ENCODE measurements at regions not wholly inside any gene's neighbourhood (a gene's known extent, or its start where the extent isn't known, plus 50 kb on each side); places are given as distances from the start of the nearest gene placed in this dataset.

GRCh38 chr7:50185208-50185607 lies 92.2 kb upstream of the ZPBP start:
- Histone ChIP-seq H4K8ac (ENCODE audit: low read depth in 2 of 2, low read length in 2 of 2) (no peak overlapping the region), H3K14ac (replicated peaks; ENCODE audit: low read depth, low read length) (no peak overlapping the region), H2AK5ac (ENCODE audit: low read depth, low read length) (no peak overlapping the region), H2BK120ac (ENCODE audit: low read depth, low read length) (no peak overlapping the region), H3K18ac (ENCODE audit: low read depth, low read length) (no peak overlapping the region), H2BK15ac (ENCODE audit: low read depth, low read length) (no peak overlapping the region), H3K4ac (ENCODE audit: low read depth, low read length) (no peak overlapping the region), H3K23ac (ENCODE audit: low read depth, low read length) (no peak overlapping the region), H3K9me3 (ENCODE audit: control insufficient read depth, insufficient read depth, low read length) (peaks cover 3% of the 10 kb centered on the region), H4K5ac (ENCODE audit: low read depth, low read length) (no peak overlapping the region), H3K9me1 (ENCODE audit: insufficient read depth, low read length) (no peaks in the 10 kb centered on the region), H4K20me1 (ENCODE audit: insufficient read depth, low read length) (no peaks in the 10 kb centered on the region), H3K36me3 (ENCODE audit: control insufficient read depth, insufficient read depth, low read length) (no peaks in the 10 kb centered on the region), H2BK20ac (ENCODE audit: low read depth, low read length) (no peak overlapping the region), H2AK9ac (replicated peaks; ENCODE audit: low read depth, low read length, poor library complexity) (no peak overlapping the region), H3K4me2 (ENCODE audit: low read depth, low read length) (no peak overlapping the region), H3K9ac (ENCODE audit: low read depth, low read length) (no peak overlapping the region), H3K27me3 (ENCODE audit: control insufficient read depth, insufficient read depth, low read length) (no peaks in the 10 kb centered on the region), H3K4me3 (ENCODE audit: insufficient read depth, low read depth, low read length) (no peak overlapping the region), H3K79me1 (ENCODE audit: low read depth in 1 of 2, low read length in 2 of 2) (no peaks in the 10 kb centered on the region), H4K91ac (ENCODE audit: insufficient read depth, low read depth, low read length) (no peak overlapping the region), H3K27ac (ENCODE audit: insufficient read depth, low read length) (no peak overlapping the region), H3K4me1 (ENCODE audit: control insufficient read depth, insufficient read depth, low read length) (no peaks in the 10 kb centered on the region), H2BK5ac (ENCODE audit: low read depth, low read length, poor library complexity, severe bottlenecking) (no peak overlapping the region), H3K56ac (ENCODE audit: extremely low read depth, insufficient read depth, low read length) (no peak overlapping the region), H2AFZ (replicated peaks; ENCODE audit: low read length, poor library complexity) (no peak overlapping the region)
- TF ChIP-seq CHD1 (IDR thresholded peaks at IDR 0.05; ENCODE audit: low read depth, low read length) = no peak
- no peak for TF ChIP-seq MXI1 (IDR thresholded peaks at IDR 0.05; ENCODE audit: borderline replicate concordance, low read depth, low read length)
- no peak for TF ChIP-seq ELK1 (IDR thresholded peaks at IDR 0.05; ENCODE audit: borderline replicate concordance, low read depth, low read length)
- TF ChIP-seq CEBPB (IDR thresholded peaks at IDR 0.05; ENCODE audit: low read depth, low read length) = no peak
- no peak for TF ChIP-seq USF2 (IDR thresholded peaks at IDR 0.05; ENCODE audit: low read depth, low read length)
- TF ChIP-seq RCOR1 (IDR thresholded peaks at IDR 0.05; ENCODE audit: insufficient replicate concordance, low read length) = no peak
- TF ChIP-seq POLR2A (IDR thresholded peaks at IDR 0.05; ENCODE audit: low read depth, low read length) = no peak
- TF ChIP-seq CTCF (conservative IDR thresholded peaks at IDR 0.05; ENCODE audit: low read depth, low read length) = no peak
- no peak for TF ChIP-seq RAD21 (IDR thresholded peaks at IDR 0.05; ENCODE audit: low read length)
- TF ChIP-seq MAZ (IDR thresholded peaks at IDR 0.05; ENCODE audit: borderline replicate concordance, low read depth, low read length) = no peak
- TF ChIP-seq RFX5 (IDR thresholded peaks at IDR 0.05; ENCODE audit: low read depth, low read length) = no peak
- no peak for TF ChIP-seq NFE2L2 (IDR thresholded peaks at IDR 0.05; ENCODE audit: low read depth, low read length)
- no peak for TF ChIP-seq MAFK (IDR thresholded peaks at IDR 0.05; ENCODE audit: low read depth, low read length)
- CTCF ChIA-PET = no interaction called here
- in situ Hi-C loops (cut with MboI; ENCODE audit: low sequenced_read_pairs) (no loop called here), intact Hi-C loops (cut with micrococcal nuclease) (no loop called here), dilution Hi-C loops (cut with HindIII; ENCODE audit: low sequenced_read_pairs, unreplicated experiment) (no loop called here)
- DNase-seq (no peak), ATAC-seq (ENCODE audit: low read depth) (no peak)
- BruUV-seq (replicated peaks) = no TSS peak
- POLR2A ChIA-PET (ENCODE audit: unreplicated experiment) = no interaction called here
- 80% methylated on average over 1 of the region's 4 CpGs; no CpG with 5 or more reads in 1 of the 2 experiments for WGBS, 2 experiments (ENCODE audit: extremely low coverage in 2 of 2, insufficient read length in 1 of 2)
